Fibroblast of pulmonary artery (primary cell): ENCODE measurements at regions not wholly inside any gene's neighbourhood (a gene's known extent, or its start where the extent isn't known, plus 50 kb on each side); places are given as distances from the start of the nearest gene placed in this dataset.

Experiments used
- DNase-seq: peaks from one replicate; pipeline ENCODE4 v3.0.0-alpha.2; 2010; ENCODE audit warnings: low read depth
- H3K4me3 ChIP-seq: replicated peaks from 2 replicates; pipeline ENCODE4 v1.5.1; 2011; ENCODE audit warnings: low read depth, mild to moderate bottlenecking, control low read depth, low read length, moderate library complexity
- TF ChIP-seq, protein P1 (sequence below): IDR thresholded peaks from 2 replicates; pipeline ENCODE4 v1.5.1; 2011; ENCODE audit warnings: mild to moderate bottlenecking, control low read depth, low read length, inconsistent platforms; ENCODE audit errors: missing control alignments

DNA sequence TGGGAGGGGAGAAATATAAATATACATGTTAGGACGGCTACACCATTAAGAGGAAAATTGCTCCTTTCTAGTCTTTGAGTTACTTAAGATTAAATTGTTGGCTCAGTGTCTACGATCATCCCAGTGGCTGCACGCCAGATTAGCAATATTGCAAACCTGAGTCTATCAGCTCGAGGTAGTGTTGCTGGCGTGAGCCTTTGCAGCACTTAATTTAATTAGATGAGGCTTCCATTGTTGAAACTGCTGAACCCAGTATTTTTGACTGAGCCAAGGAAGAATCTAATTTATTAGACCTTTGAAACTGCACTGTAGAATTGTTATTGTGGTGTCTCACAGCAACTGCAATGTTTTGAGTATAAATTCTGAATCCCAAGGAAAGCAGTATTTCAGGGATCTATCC is 782.4 kb upstream of the ROBO1 start:
- DNase-seq: no peak
- TF ChIP-seq, protein P1, sequence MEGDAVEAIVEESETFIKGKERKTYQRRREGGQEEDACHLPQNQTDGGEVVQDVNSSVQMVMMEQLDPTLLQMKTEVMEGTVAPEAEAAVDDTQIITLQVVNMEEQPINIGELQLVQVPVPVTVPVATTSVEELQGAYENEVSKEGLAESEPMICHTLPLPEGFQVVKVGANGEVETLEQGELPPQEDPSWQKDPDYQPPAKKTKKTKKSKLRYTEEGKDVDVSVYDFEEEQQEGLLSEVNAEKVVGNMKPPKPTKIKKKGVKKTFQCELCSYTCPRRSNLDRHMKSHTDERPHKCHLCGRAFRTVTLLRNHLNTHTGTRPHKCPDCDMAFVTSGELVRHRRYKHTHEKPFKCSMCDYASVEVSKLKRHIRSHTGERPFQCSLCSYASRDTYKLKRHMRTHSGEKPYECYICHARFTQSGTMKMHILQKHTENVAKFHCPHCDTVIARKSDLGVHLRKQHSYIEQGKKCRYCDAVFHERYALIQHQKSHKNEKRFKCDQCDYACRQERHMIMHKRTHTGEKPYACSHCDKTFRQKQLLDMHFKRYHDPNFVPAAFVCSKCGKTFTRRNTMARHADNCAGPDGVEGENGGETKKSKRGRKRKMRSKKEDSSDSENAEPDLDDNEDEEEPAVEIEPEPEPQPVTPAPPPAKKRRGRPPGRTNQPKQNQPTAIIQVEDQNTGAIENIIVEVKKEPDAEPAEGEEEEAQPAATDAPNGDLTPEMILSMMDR: no peak

DNA sequence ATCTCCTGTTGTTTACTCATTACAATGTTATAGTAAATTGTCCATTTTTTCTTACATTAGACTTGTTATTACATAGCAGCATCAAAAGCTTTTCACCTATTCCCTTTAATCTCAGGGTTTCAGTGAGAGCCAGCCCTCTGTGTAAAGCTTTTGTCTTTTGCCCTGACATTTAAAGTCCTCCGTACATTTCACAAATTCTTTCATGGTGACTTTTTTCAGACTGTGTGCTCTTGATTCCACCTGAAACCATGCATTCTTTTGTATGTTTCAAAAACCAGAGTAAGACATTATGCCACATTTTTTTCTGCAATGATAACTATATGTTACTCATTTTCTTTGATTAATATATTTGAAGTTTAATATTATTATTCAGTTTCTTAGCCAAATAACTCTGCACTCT is 781.4 kb upstream of the ROBO1 start:
- DNase-seq: no peak
- no peak overlapping the region for H3K4me3 ChIP-seq
- TF ChIP-seq, protein P1: no peak

More for the DNA sequence above, 782.4 kb upstream of the ROBO1 start:
- no peak overlapping the region for H3K4me3 ChIP-seq

DNA sequence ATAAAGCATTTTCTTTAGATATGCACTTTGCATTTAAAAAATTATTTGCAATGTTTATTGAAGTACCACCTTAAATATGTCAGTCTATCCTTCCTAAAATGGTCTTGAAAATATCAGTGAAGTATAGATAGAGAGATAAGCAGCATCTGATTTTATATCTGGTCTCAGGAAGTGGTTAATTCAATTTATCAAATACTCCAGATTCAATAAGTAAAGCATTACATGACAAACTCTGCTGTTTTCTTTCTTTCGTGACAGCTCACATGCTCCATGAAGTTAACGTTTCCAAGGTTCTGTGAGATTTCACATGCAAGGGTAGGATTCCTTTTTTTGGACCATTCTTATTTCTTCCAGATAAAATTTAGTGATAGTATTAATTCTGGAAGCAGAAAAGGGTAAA is 775.4 kb upstream of the ROBO1 start:
- TF ChIP-seq, protein P1: no peak
- H3K4me3 ChIP-seq: no peak overlapping the region
- DNase-seq: no peak

DNA sequence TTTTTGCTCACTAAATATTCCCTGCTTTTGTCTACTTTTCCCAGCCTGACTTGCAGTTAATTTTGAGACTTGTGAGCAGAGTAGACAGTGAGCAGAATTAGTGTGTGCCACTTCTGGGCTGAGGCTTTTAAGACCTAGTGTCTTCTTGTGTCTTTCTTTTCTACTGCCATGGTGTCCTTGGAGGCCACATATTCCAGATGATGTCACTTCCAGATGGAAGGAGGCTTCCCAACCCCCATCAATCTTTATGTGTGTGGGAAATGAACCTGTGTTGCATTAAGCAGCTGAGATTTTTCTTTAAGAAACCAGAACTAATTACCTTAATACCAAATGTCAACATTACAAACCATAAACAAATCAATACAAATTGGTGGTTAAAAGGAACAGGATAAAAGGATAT is 774.7 kb upstream of the ROBO1 start:
- H3K4me3 ChIP-seq: no peak overlapping the region
- TF ChIP-seq, protein P1: no peak
- no peak for DNase-seq

DNA sequence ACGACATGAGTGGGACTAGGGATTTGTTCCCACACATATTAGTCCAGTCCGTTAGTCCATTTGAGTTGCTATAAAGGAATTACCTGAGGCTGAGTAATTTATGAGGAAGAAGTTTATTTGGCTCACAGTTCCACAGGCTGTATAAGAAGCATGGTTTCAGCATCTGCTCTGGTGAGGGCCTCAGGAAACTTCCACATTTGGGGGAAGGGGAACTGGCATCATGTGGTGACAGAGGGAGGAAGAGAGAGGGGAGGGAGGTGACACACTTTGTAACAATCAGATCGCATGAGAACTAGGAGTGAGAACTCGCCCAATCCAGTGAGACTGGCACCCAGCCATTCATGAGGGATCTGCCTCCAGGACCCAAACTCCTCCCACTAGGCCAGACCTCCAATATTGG is 769.9 kb upstream of the ROBO1 start:
- TF ChIP-seq, protein P1: no peak
- no peak for DNase-seq
- H3K4me3 ChIP-seq: no peak overlapping the region

DNA sequence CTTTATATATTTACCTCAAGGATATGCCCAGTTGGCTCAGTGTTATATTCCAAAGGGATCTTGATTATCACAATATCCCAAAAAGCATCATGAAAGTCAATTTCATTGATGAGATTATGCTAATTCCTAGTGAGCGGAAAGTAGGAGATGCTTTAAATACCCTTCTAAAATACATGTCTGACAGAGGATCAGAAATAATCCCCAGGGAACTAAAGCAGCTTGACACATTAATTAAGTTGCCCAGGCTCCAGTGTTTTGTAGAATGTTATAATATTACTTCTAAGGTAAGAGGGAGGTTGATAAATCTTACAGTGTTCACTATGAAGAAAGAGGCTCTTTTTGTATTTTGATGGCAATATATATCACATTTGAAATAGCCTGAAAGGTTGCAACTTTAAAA is 767.5 kb upstream of the ROBO1 start:
- TF ChIP-seq, protein P1: no peak
- no peak overlapping the region for H3K4me3 ChIP-seq
- DNase-seq: no peak

DNA sequence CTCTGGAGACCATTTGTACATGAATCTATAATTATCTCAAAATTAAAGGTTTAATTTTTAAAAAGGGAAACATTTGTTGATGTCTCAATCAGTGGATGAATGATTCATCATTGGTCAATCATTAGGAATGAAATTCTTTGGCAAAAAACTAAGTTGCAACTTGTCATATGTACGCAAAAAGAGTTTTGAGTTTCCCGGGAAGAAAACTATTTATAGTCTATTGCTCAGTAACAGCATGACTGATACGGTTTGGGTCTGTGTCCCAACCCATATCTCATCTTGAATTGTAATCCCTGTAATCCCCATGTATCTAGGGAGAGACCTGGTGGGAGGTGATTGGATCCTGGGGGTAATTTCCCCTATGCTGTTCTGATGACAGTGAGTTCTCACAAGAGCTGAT is 765.8 kb upstream of the ROBO1 start:
- DNase-seq: peak; percentile 3
- TF ChIP-seq, protein P1: no peak
- no peak overlapping the region for H3K4me3 ChIP-seq
